GM19043 (cell line): ENCODE measurements at regions not wholly inside any gene's neighbourhood (a gene's known extent, or its start where the extent isn't known, plus 50 kb on each side); places are given as distances from the start of the nearest gene placed in this dataset.

Source experiments
- ATAC-seq: cut with Tn5 transposase; IDR thresholded peaks from one replicate; pipeline ENCODE4 v1.9.1; 2021; ENCODE audit warnings: low read depth; ENCODE audit not compliant: unreplicated experiment

GRCh38 chr2:234344012-234344411 is 152.9 kb downstream of the ARL4C start:
- ATAC-seq, result no peak

DNA sequence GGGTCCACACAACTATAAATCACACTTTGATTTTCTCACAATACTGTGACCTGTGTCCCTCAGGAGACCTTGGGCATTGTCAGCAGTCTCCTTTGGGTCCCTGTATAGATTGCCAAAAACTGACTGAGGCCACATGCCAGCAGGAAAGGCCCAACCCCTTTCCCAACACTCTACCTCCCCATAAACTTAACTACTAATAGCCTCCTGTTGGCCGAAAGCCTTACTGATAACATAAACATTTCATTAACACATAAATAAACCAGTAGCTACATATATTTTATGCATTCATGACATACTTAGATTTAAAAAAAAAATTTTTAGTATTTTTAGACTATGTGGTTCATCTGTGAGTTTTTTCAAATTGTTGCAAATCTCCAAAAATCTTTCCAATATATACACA is 153.5 kb downstream of the ARL4C start:
- no peak for ATAC-seq

- ATAC-seq, result no peak
Measured at GRCh38 chr2:234341306-234341985, 155.4 kb downstream of the ARL4C start.

- no peak for ATAC-seq
Measured at GRCh38 chr2:234339501-234339900, 157.4 kb downstream of the ARL4C start.

- no peak for ATAC-seq
Measured at GRCh38 chr2:234339011-234339410, 157.9 kb downstream of the ARL4C start.

DNA sequence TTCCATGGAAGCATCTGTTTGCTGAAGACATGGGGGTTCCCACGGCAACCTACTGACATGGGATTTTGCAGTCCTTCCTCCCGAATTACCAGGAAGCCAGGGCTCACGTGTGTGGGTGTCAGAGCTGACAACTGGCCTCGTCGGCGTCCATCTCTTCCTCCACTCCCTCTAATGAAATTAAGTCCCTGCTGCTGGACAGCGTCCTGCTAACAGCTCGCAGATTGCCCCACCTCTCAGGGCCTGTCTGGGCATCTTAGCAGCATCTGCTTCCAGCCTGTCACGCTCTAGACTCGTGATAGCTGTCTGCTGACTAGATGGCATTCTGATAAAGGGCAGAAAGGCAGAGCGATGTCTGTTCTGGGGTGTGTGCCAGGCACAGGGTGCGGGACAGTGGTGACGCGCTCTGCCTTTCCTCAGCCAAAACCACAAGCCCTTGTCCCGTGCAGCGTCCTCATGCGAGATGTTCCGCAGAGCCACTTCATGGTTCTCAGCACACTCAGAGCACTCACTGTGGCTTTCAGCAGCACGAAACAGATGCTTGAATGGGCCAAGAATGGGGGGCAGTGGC is 161.1 kb downstream of the ARL4C start:
- no peak for ATAC-seq

GRCh38 chr2:234334756-234335155 is 162.1 kb downstream of the ARL4C start:
- no peak for ATAC-seq

DNA sequence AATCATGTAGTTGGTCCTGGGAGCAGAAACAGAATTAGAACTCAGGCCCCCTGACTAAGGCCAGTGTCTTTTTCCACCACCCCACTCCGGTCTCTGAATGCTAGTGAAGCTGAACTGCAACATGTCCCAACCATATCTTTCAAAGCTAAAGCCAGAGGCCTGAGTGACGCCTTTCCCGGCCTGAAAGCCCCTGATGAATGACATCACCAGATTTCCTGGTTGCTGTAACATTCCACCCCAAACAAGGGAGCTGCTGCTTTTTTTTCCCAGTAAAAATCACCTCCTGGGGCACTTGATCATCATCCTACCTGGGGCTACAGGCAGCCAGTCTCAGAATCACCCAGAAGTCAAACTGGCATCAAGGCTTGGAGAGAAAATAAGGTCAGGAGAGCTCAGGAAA is 162.7 kb downstream of the ARL4C start:
- ATAC-seq, result no peak

DNA sequence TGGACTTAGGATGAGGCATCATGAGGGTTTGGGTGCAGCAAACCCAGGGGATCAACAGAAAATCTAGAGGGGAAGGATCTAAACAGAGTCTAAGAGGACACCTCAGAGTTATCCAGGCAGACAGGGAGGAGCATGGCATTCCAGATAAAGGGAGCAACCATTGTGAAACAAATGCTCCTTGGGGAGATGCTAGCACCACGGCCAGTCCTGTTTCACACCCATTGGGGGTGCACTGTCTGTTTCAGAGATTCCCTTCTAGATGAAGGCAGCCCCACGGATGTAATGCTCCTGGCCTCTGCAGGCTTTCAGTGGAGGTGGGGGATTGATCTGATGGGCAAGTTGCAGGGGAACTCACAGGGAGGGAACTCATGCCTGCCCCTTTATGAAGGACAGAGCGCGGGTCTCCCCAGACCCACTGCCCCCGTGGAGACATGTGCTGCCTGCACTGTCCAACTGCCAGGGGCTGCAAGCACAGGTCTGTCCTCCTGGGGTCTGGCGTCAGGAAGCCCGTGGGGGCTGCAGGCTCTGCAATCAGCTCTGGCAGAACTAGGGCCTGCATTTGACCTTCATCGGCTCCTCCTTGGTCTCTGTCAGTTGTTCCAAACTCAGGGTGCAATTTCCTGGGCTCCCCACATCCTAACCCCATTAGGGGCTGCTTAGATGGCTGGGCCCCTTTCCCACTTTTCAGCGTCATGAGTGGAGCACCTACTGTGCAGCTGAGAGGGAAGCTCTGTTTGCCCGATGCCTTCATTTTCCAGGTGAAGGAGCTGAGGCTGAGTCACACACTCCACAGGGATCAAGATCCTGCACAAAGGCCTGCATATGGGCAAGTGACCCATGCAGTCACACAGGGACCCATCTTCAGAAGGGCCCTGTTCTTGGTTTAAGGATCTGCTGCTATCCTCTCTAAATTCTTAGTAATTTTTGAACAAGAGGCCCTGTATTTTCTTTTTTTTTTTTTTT is 163.4 kb downstream of the ARL4C start:
- no peak for ATAC-seq

DNA sequence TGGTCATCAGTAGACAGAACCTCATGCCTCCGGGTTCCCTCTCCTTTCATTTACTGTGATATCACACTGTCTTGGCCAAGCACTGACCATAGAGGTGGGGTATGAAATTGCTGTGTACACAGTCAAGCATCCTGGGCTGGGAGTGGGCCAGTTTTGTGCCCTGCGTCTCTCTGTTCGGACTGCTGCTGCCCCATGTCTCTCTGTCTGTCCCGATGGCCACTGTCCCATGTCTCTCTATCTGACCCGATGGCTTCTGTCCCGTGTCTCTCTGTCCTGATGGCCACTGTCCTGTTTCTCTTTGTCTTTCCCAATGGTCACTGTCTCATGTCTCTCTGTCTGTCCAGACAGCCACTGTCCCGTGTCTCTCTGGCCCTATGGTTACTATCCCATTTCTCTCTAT is 164.9 kb downstream of the ARL4C start:
- no peak for ATAC-seq

- ATAC-seq, result no peak
Measured at GRCh38 chr2:234331566-234331965, 165.3 kb downstream of the ARL4C start.

GRCh38 chr2:234330902-234331301 is 166.0 kb downstream of the ARL4C start:
- ATAC-seq, result no peak

DNA sequence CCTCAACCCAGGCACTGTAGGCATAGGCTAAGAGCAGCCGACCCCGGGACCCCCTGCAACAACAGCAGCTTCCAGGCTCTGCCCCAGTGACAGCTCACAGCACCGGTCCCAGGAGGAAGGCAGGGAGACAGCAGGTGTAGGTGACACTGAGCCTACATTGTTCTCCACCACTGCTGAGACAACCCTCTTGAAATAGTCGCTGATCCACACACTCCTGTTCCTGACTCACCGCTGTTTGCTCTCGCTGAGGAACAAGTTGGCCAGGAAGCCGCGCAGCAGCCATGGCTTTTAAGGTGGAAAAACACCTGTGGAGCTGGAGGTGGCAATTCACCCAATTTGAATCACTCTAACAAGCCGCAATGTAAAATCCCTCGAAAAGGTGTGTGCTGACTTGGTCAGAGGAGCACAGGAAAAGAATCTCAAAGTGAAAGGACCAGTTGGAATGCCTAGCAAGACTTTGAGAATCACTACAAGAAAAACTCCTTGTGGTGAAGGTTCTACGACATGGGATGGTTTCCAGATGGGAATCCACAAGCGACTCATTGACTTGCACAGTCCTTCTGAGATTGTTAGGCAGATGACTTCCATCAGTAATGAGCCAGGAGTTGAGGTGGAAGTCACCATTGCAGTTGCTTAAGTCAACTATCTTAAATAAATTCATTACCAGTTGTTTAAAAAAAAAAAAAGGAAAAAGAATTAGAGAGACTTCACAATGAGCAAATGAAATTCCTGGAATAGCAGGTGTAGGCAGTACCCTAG is 167.5 kb downstream of the ARL4C start:
- ATAC-seq, result no peak

DNA sequence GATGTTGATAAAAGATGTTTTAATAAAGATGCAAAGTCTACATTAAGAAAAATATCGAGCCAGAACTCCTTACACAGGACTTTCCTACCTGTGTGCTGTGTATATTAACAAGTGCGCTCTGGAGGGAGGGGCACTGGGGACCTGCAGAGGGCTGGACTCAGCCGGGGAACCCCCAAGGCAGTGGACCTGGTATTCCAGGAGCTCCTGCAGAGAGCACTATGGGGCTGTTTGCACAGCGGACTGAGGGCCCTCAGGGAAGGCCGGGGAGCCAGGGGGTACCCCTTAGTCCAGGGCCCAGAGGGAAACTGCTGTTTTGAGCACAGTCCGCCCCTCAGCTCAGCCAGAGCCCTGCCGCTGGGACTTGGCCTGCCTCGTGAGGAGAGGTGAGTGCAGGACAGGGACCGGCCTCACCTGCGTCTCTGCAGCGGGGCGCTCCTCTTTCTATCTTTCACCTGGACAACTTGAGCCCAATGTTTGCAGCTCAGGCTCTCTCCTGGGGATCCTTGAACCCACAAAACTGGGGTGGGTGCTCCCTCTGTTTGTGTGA is 168.4 kb downstream of the ARL4C start:
- ATAC-seq, result no peak

GRCh38 chr2:234326694-234327093 is 170.2 kb downstream of the ARL4C start:
- no peak for ATAC-seq

- ATAC-seq, result no peak
Measured at GRCh38 chr2:234324116-234324515, 172.8 kb downstream of the ARL4C start.

DNA sequence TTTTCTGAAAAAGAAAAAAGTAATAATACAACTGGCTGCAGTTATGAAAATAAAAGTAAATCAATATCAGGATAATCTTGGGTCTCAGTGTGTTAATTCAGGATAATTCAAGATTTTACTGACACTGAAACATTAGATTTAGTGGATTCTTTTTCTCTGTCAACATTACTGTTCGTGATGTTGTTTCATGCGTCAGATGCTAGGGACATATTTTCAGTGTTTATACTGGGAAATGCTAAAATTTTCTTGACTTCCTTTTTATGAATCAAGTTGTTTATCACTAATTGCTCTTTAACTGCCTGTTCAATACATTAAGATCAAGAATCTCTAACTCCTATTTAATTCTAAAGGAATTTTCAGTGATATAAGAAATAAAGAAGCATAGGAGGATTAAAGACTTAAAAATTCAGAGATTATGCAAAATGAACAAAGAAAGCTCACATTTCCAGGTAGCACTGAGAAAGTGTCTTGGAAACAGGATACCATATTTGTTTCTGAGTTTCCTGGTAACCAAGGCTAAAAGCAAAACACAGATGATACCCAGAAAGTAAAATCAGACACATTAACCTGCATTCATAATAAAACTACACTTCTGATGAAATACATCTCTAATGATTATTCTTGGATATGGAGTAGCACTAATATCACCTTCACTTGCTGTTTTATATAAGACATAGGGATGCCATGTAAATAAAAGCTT is 174.0 kb downstream of the ARL4C start:
- ATAC-seq, result no peak

- no peak for ATAC-seq
Measured at GRCh38 chr2:234320066-234320465, 176.8 kb downstream of the ARL4C start.

DNA sequence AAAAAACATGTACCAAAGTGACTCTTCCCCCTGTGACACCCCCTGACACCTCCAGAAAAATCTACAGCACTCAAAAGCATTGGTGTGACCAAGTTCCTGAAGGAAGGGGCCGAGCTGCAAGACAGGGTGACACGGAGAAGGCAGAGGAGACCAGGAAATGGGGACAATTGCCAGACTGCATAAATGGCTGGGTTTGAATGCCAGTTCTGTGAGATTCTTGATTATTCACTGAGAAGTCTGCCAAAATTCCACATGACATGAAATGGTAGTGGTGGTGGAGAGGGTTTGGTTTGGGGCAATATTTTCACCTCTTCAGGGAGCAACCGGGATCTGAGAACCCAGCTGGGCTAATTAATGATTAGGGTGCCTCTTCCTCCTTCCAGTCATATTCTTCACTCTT is 178.5 kb downstream of the ARL4C start:
- ATAC-seq, result no peak

GRCh38 chr2:234313558-234313957 is 183.3 kb downstream of the ARL4C start:
- no peak for ATAC-seq
